ENCODE measurements at regions not wholly inside any gene's neighbourhood (a gene's known extent, or its start where the extent isn't known, plus 50 kb on each side); places are given as distances from the start of the nearest gene placed in this dataset.

DNA sequence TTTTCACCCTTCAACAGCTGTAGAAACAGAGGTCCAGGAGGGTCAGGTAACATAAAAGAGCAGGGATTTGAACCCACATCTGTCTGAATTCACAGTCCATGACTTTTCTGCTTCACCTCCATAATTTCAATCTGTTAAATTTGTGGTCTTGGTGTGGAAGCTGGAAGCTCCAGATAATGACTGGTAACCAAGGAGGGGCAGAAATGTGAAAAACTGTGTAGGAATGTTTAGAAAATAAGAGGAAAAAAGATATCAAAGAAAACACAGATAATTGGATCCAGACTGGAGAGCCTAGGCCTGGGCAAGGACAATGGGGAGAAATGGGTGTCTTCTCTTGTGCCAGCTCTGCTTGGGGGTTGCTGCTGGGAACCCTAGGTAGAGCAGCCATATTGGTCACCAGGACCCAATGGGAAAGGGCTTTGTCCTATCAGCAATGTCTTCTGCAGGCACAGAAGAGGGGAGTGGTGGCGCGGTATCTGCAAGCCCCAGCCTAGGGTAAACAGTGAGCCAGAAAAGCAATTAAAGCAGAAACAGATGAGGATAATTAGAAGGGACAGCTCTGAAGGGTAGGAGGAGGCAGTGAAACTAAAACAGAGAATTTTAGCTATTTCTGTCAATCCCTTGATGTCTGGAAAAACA lies 54.3 kb upstream of the CCDC91 start:
- H3K36me3 ChIP-seq (ENCODE audit: insufficient read depth), result no peaks in the 10 kb centered on the region
- 94% methylated on average over 2 of the region's 2 CpGs for WGBS

DNA sequence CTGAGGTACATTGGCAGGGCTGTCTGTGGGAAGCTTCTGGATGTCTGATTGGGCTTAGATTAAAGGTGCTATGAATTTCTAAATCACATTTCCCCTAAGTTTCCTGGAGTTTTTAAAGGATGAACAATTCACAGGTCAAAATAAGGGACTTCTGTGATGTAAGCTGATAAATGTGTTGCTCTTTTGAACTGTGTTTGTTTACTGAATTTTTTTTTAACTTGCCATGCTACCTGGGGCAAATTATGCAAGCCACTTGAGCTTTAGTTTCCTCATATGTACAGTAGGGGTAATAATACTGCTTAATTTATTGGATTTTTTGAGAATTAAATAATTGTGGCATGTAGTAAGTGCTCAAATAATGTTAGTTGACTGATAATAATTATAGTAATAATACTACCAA lies 52.8 kb upstream of the CCDC91 start:
- DNase-seq (ENCODE audit: extremely low spot score), result no peak
- Histone ChIP-seq H3K36me3 (ENCODE audit: insufficient read depth) (no peaks in the 10 kb centered on the region), H3K4me3 (ENCODE audit: low read depth, low read length) (no peak overlapping the region), H3K27ac (ENCODE audit: low read depth) (no peak overlapping the region), H3K4me1 (ENCODE audit: insufficient read depth) (no peaks in the 10 kb centered on the region)

More for the DNA sequence above, 54.3 kb upstream of the CCDC91 start:
- no peak for DNase-seq (ENCODE audit: extremely low spot score)
- no peak overlapping the region for H3K27ac ChIP-seq (ENCODE audit: low read depth)
- no peaks in the 10 kb centered on the region for H3K4me1 ChIP-seq (ENCODE audit: insufficient read depth)
- H3K4me3 ChIP-seq (ENCODE audit: low read depth, low read length), result no peak overlapping the region

DNA sequence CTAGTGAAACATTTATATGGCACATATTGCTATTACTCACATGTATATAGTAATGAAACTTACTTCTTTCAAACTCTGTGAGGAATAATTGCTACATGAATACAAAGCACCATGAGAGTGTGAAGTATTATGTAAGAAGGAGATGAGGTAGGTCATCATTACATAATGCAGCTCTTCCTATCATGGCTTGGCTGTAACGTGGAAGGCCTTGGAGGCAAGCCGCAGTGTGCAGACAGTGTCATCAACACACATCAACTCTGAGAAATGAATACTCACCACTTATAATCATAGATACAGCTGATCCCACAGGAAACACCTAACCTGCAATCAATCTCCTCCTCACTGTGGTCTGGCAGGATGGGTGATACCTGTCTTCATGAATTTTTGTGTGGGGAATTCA lies 49.9 kb upstream of the CCDC91 start:
- H3K36me3 ChIP-seq (ENCODE audit: insufficient read depth), result no peaks in the 10 kb centered on the region
- 85% methylated on average over 2 of the region's 2 CpGs for WGBS
- H3K4me3 ChIP-seq (ENCODE audit: low read depth, low read length), result no peak overlapping the region
- no peak overlapping the region for H3K27ac ChIP-seq (ENCODE audit: low read depth)
- DNase-seq (ENCODE audit: extremely low spot score), result no peak
- H3K4me1 ChIP-seq (ENCODE audit: insufficient read depth), result no peaks in the 10 kb centered on the region
